SJCRH30 (cell line): ENCODE measurements at regions not wholly inside any gene's neighbourhood (a gene's known extent, or its start where the extent isn't known, plus 50 kb on each side); places are given as distances from the start of the nearest gene placed in this dataset.

Experiments used
- DNase-seq, 2 experiments: peaks; one replicate each; pipeline ENCODE4 v3.0.0-alpha.2; 2015 to 2020
- H3K27ac ChIP-seq: fragments of 250-450 bp; sonication (Bioruptor Pico); 2 replicates; pipeline ENCODE4 v1.5.1; 2020; ENCODE audit warnings: mild to moderate bottlenecking, moderate library complexity
- H3K27me3 ChIP-seq: fragments of 250-450 bp; sonication (Bioruptor Pico); 2 replicates; pipeline ENCODE4 v1.5.1; 2020; ENCODE audit warnings: mild to moderate bottlenecking, moderate library complexity
- H3K36me3 ChIP-seq: fragments of 250-450 bp; sonication (Bioruptor Pico); 2 replicates; pipeline ENCODE4 v1.5.1; 2020; ENCODE audit warnings: mild to moderate bottlenecking, moderate library complexity
- H3K4me1 ChIP-seq: fragments of 250-450 bp; sonication (Bioruptor Pico); 2 replicates; pipeline ENCODE4 v1.5.1; 2020; ENCODE audit warnings: mild to moderate bottlenecking, moderate library complexity
- H3K4me3 ChIP-seq: fragments of 250-450 bp; sonication (Bioruptor Pico); 2 replicates; pipeline ENCODE4 v1.5.1; 2020; ENCODE audit warnings: mild to moderate bottlenecking, moderate library complexity
- H3K9me3 ChIP-seq: fragments of 250-450 bp; sonication (Bioruptor Pico); replicated peaks from 2 replicates; pipeline ENCODE4 v1.5.1; 2020; ENCODE audit warnings: mild to moderate bottlenecking, moderate library complexity

DNA sequence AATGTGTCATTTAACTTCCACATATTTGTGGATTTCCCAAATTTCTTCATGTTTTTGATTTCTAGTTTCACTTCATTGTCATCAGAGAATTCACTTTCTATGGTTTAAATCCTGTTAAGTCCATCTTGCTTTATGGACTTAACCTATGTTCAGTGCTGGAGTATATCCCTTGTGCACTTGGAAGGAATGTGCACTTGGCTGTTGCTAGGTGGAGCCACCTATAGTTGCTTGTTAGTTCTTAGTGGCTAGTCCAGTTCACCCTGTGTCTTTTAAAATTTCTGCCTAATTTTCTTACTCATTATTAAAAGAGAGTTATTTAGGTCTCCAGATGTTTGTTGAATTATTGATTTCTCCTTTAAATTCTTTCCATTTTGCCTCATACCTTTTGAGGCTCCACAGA, 1472.5 kb upstream of the CDH6 start:
- Histone ChIP-seq H3K36me3 (no peaks in the 10 kb centered on the region), H3K4me1 (no peaks in the 10 kb centered on the region), H3K4me3 (no peak overlapping the region), H3K27ac (no peak overlapping the region), H3K27me3 (no peaks in the 10 kb centered on the region), H3K9me3 (no peaks in the 10 kb centered on the region)
- no peak for DNase-seq

DNA sequence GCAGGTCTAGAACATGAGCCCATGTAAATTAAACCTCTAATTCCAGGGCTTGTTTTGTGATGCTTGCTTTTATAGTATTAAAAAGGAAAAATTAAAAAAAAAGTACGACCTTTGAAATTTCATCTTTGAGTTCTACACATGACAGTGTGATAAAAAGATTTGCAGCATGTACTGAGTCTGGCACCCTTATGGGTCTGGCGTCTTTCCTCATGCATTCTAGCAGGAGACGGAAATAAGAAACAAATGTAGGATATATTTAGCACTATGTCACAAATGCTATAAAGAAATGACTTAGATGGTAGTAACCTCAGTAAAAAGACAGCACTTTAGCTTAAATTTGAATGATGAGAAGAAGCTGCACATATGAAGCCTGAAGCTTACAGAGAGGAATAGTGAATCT, 1474.3 kb upstream of the CDH6 start:
- Histone ChIP-seq H3K36me3 (no peaks in the 10 kb centered on the region), H3K27me3 (no peaks in the 10 kb centered on the region), H3K4me3 (no peak overlapping the region), H3K27ac (no peak overlapping the region), H3K4me1 (no peaks in the 10 kb centered on the region), H3K9me3 (no peaks in the 10 kb centered on the region)
- DNase-seq = no peak

DNA sequence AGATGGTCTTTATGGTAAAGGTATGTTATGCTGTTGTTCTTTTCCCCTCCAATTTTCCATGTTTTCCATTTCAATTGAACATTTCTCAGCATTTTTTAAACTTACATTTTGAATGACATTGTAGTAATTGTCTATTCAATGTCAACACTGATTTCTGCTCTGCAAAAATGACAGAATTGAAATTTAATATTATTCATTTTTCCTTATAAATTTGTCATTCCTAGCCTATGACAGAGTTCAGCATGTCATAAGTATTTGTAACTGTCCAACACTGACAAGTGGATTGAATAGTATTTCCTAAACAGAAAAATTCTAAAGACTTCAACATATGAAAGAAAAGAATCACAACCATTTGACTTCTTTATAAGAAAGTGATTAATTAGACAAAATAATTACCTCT, 1478.3 kb upstream of the CDH6 start:
- DNase-seq = no peak
- H3K4me1 ChIP-seq = no peaks in the 10 kb centered on the region
- H3K27ac ChIP-seq = no peak overlapping the region
- H3K4me3 ChIP-seq = no peak overlapping the region
- H3K27me3 ChIP-seq = no peaks in the 10 kb centered on the region
- H3K9me3 ChIP-seq = no peaks in the 10 kb centered on the region
- no peaks in the 10 kb centered on the region for H3K36me3 ChIP-seq

DNA sequence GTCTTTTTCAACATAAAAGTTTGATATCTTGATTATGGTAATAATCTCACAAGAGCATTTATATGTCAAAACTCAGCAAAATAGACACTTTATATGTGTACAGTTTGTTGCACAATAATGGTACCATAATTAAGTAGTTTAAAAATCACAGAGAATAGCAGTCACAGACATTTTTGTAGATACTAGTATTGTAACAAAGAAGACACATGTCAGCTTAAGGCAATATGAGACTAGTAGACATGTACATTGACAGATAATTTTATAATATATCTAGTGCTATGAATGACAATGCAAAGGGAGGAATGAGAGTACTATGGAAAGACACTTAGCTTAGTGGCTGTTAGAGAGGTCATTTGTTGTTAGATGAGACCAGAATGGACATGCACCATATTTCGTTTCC, 1490.6 kb upstream of the CDH6 start:
- Histone ChIP-seq H3K27ac (no peak overlapping the region), H3K4me3 (no peak overlapping the region), H3K27me3 (no peaks in the 10 kb centered on the region), H3K36me3 (no peaks in the 10 kb centered on the region), H3K4me1 (no peaks in the 10 kb centered on the region), H3K9me3 (no peaks in the 10 kb centered on the region)
- no peak for DNase-seq

DNA sequence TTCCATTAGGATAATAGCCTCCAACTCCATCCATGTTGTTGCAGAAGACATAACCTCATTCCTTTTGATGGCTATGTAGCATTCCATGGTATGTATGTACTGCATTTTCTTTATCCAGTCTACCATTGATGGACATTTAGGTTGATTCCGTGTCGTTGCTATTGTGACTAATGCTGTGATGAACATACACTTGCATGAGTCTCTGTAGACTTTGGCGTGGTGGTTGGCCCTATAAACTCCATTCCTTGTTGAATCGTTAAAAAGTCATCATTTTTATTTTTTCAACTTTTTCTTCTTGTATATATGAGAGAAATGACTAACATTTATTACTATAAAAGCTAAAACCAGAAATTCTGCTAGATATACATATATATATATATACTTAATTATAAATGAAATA, 1491.9 kb upstream of the CDH6 start:
- no peak for DNase-seq
- Histone ChIP-seq H3K4me1 (no peaks in the 10 kb centered on the region), H3K36me3 (no peaks in the 10 kb centered on the region), H3K9me3 (no peaks in the 10 kb centered on the region), H3K27ac (no peak overlapping the region), H3K4me3 (no peak overlapping the region), H3K27me3 (no peaks in the 10 kb centered on the region)

DNA sequence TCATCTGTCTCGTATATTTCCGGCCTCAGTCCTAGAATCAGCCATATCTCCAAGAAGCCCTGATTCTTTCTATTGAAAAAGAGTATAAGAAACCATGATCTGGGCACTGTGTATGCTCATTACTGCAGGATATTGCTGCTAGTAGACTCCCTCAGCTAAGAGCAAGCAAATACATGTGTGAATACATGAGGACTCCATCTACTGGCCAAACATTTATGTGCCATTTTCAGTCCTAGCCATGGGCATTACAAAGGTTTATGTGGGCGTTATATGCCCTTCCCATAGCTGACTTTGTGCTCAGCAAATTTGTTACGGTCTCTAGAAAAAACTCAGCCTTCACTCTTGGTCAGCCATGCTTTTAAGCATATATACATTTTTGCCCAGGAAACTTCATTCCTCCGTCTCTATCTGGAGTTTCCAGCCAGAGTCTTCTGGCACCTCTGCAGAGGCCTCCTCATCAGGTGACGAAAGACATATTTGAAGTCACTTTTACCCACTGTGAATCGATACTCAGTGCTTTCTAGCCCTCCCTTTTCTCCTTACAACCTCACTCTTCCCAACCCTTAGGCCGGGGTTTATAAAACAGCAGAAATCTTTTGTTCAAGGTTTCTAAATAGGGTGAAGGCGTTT, 1495.6 kb upstream of the CDH6 start:
- no peaks in the 10 kb centered on the region for H3K4me1 ChIP-seq
- H3K27ac ChIP-seq = no peak overlapping the region
- DNase-seq = peak in 1 of 2 experiments; percentile 28
- no peaks in the 10 kb centered on the region for H3K9me3 ChIP-seq
- no peaks in the 10 kb centered on the region for H3K27me3 ChIP-seq
- H3K4me3 ChIP-seq = no peak overlapping the region
- H3K36me3 ChIP-seq = no peaks in the 10 kb centered on the region

DNA sequence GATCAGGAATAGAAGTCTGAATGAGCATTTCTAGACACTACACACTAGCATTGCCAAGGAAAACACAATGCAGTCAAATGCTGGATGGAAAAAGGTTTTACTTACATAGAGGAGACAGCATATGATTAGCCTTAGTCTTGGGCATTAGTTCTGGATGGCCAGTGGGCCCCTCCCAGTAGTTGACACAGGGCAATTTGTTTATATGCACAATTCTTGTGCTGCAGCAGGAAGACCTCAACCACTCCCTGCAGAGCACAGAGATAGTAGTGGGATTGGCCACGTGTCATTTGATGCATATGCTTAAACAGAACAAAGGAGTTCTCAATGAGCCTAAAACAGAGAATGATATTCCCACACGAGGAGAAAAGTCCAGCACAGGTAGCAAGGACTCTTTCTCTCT, 1496.2 kb upstream of the CDH6 start:
- Histone ChIP-seq H3K27ac (no peak overlapping the region), H3K4me1 (no peaks in the 10 kb centered on the region), H3K27me3 (no peaks in the 10 kb centered on the region), H3K36me3 (no peaks in the 10 kb centered on the region), H3K4me3 (no peak overlapping the region), H3K9me3 (no peaks in the 10 kb centered on the region)
- DNase-seq = no peak

DNA sequence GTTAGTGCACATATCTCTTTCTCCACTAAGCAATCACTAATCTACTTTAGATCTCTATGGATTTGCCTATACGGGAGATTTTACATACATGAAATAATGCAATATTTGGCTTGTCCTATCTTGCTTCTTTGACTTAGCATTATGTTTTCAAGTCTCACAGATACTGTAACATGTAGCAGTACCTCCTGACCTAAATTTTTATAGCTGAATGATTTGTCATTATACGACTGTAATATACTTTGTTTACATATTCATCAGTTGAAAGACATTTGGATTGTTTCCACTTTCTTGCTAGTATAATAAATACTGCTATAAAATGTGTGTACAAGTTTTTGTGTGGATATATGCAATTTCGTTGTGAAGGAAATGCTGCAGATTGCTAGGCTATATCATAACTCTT, 1520.8 kb upstream of the CDH6 start:
- no peaks in the 10 kb centered on the region for H3K9me3 ChIP-seq
- H3K36me3 ChIP-seq = no peaks in the 10 kb centered on the region
- H3K4me3 ChIP-seq = no peak overlapping the region
- H3K4me1 ChIP-seq = no peaks in the 10 kb centered on the region
- no peak overlapping the region for H3K27ac ChIP-seq
- DNase-seq = no peak
- H3K27me3 ChIP-seq = no peaks in the 10 kb centered on the region

DNA sequence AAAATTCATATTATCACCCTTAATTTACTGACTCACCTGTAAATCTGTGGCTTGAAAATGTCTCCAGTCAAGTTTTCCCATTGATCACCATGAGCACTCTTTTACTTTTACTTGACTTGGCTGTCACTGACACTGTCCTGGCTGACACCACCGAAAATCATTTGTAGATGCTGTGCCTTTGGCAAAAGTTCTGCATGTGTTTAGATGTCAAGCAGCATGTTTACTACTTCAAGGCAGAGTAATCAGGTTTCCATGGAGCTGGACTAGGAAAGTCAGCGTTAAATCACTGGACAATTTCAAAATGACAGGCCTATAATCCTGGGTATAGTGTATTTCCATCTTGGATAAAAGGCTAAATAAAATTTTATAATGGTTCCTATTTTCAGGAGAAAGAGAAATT, 1530.6 kb upstream of the CDH6 start:
- no peak overlapping the region for H3K4me3 ChIP-seq
- H3K9me3 ChIP-seq = no peaks in the 10 kb centered on the region
- no peaks in the 10 kb centered on the region for H3K4me1 ChIP-seq
- DNase-seq = no peak
- H3K36me3 ChIP-seq = no peaks in the 10 kb centered on the region
- H3K27me3 ChIP-seq = no peaks in the 10 kb centered on the region
- H3K27ac ChIP-seq = no peak overlapping the region

DNA sequence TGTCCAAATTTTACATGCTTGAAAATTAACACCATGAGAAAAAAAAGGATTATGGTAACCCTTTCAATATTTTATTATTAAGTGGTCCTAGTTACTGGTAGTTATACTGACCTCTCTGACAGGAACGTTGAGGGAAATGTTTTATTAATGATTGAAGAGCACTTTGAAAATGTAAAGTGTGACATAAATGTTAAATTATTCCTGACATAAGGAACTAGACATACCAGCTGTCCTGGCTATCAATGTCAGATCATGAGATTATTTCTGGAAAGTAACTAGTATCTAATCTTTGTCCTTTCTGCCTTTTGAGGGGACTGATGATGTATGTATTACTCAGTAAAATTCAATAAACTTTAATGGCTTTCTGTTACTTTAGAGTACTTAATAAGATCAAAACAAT, 1538.5 kb upstream of the CDH6 start:
- no peaks in the 10 kb centered on the region for H3K9me3 ChIP-seq
- no peak for DNase-seq
- H3K4me1 ChIP-seq = no peaks in the 10 kb centered on the region
- H3K4me3 ChIP-seq = no peak overlapping the region
- no peak overlapping the region for H3K27ac ChIP-seq
- H3K27me3 ChIP-seq = no peaks in the 10 kb centered on the region
- no peaks in the 10 kb centered on the region for H3K36me3 ChIP-seq

DNA sequence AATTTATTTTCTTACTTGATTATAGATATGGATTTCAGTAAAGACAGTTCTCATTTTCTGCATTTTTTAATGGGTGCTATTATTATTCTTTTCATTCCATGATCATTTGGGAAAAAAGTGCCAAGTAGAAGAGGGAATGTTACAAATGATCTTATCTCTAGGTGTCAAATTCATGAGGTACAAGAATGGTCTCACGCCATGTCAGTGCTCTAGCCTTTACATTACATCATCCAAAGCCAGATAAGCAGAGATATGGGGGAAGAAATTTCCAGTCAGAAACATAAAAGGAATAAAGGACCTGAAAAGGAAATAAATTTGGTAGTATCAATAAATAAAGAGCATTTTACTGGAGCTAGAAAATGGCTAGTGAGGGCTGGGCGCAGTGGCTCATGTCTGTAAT, 1544.2 kb upstream of the CDH6 start:
- H3K36me3 ChIP-seq = no peaks in the 10 kb centered on the region
- H3K9me3 ChIP-seq = no peaks in the 10 kb centered on the region
- no peak overlapping the region for H3K4me3 ChIP-seq
- no peaks in the 10 kb centered on the region for H3K27me3 ChIP-seq
- no peak for DNase-seq
- no peaks in the 10 kb centered on the region for H3K4me1 ChIP-seq
- H3K27ac ChIP-seq = no peak overlapping the region

DNA sequence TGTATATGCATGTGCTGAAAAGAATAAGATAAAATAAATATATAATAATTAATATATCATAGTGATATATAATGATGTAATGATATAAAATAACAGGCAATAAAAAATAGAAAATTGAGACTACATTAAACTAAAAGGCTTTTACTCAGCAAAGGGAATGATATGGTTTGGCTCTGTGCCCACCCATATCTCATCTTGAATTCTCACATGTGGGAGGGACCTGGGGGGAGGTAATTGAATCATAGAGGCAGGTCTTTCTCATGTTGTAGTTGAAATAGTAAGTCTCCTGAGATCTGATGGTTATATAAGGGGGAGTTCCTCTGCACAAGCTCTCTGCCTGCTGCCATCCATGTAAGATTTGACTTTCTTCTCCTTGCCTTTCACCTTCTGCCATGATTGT, 1550.9 kb upstream of the CDH6 start:
- H3K27me3 ChIP-seq = no peaks in the 10 kb centered on the region
- H3K36me3 ChIP-seq = no peaks in the 10 kb centered on the region
- H3K4me1 ChIP-seq = no peaks in the 10 kb centered on the region
- H3K27ac ChIP-seq = no peak overlapping the region
- no peak for DNase-seq
- H3K9me3 ChIP-seq = no peaks in the 10 kb centered on the region
- no peak overlapping the region for H3K4me3 ChIP-seq

DNA sequence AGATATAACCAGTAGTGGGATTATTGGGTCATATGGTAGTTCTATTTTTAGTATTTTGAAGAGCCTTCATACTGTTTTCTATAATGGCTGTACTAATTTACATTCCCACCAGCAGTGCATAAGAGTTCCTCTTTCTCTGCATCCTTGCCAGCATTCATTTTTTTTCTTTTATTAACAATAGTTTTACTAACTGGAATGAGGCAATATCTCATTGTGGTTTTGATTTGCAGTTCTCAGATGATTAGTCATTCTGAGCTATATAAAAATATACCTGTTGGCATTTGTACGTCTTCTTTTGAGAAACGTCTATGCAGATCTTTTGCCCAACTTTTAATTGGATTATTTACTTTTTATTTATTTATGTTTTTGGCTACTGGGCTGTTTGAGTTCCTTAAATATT, 1579.3 kb upstream of the CDH6 start:
- no peak for DNase-seq
- Histone ChIP-seq H3K4me3 (no peak overlapping the region), H3K27me3 (no peaks in the 10 kb centered on the region), H3K27ac (no peak overlapping the region), H3K4me1 (no peaks in the 10 kb centered on the region), H3K36me3 (no peaks in the 10 kb centered on the region), H3K9me3 (no peaks in the 10 kb centered on the region)

DNA sequence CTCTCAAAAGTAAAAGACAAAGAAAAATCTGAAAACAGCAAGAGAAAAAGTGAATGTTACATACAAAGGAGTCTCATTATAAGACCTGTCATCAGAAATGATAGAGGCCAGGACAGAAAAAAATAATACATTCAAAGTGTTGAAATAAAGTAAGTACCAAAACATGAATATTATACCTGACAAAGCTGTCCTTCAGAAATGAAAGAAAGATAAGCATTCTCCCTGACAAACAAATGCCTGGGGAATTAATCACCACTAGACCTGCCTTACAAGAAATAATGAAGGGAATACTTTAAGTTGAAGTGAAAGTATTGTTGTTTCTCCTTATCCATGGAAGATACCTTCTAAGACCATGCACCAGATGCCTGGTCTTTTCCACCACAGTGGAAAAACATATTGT, 1605.2 kb upstream of the CDH6 start:
- Histone ChIP-seq H3K27me3 (no peaks in the 10 kb centered on the region), H3K27ac (no peak overlapping the region), H3K4me1 (no peaks in the 10 kb centered on the region), H3K4me3 (no peak overlapping the region), H3K9me3 (no peaks in the 10 kb centered on the region), H3K36me3 (no peaks in the 10 kb centered on the region)
- no peak for DNase-seq

DNA sequence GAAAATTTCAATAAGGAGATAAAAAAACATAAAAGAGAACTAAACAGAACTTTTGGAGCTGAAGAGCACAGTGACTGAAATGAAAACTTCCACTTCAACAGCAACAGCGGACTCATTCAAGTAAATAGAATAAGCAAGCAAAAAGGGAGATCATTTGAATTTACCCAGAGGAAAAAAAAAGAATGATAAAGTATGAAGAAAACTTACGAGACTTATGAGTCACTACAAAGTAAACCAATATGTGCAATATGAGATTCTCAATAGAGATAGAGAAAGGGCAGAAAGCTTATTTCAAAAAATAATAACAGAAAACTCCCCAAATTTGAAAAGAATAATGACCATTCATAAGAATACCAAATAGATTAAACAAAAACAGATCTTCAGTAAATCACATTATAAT, 1605.7 kb upstream of the CDH6 start:
- Histone ChIP-seq H3K9me3 (no peaks in the 10 kb centered on the region), H3K27me3 (no peaks in the 10 kb centered on the region), H3K4me1 (no peaks in the 10 kb centered on the region), H3K27ac (no peak overlapping the region), H3K36me3 (no peaks in the 10 kb centered on the region), H3K4me3 (no peak overlapping the region)
- no peak for DNase-seq

DNA sequence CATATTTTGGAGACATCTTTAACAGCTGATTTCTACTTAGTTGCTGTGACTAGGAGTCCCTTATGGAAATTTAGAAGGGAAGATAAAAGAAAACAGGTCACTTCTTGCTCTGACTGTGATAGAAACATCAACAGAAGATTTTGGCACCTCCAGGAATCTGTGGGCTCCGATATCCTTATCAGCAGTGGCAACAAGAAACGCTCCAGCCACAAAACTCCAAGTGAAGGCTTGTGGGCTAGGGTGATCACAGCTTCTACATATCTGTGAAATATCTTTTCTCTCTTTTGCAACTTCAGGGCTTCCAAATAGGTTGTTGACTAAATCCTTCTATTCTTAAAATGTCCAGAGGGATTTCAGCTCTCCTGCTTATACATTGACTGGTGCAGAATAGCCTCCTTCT, 1625.5 kb upstream of the CDH6 start:
- Histone ChIP-seq H3K9me3 (no peaks in the 10 kb centered on the region), H3K27ac (no peak overlapping the region), H3K36me3 (no peaks in the 10 kb centered on the region), H3K4me1 (no peaks in the 10 kb centered on the region), H3K27me3 (no peaks in the 10 kb centered on the region), H3K4me3 (no peak overlapping the region)
- DNase-seq = no peak

DNA sequence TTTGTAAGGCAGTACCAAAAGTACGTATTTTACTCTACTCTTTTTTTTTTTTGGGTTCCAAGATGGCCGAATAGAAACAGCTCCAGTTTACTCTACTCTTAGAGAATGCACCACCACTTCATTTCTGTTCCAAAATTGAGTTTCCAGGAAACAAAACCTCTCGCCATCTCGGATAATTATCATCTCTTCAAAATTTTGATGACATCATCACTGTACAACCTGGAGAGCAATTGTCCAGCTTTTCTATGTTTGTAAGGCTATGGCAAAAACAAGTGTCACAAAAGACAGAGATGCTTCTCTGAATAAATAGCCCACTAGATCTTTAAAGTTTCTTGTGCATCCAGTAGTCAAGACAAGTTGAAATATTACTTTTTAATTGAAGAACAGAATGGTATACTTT, 1631.9 kb upstream of the CDH6 start:
- H3K27me3 ChIP-seq = no peaks in the 10 kb centered on the region

More for the DNA sequence above, 1631.9 kb upstream of the CDH6 start:
- H3K36me3 ChIP-seq = no peaks in the 10 kb centered on the region
- no peaks in the 10 kb centered on the region for H3K4me1 ChIP-seq
- no peak overlapping the region for H3K4me3 ChIP-seq
- H3K9me3 ChIP-seq = no peaks in the 10 kb centered on the region
- DNase-seq = no peak
- H3K27ac ChIP-seq = no peak overlapping the region
